Pancreas (tissue), 10 donors: ENCODE measurements at regions not wholly inside any gene's neighbourhood (a gene's known extent, or its start where the extent isn't known, plus 50 kb on each side); places are given as distances from the start of the nearest gene placed in this dataset.

Experiments used
- ATAC-seq, 4 donors: fragments of 200-7000 bp; cut with Tn5 transposase; one replicate each; pipeline versions ENCODE4 v1.8.0 to v1.9.1; 2020; ENCODE audit warnings: mild to moderate bottlenecking in 4 of 4, moderate library complexity in 4 of 4
- DNase-seq, 6 donors: peaks; one replicate each; pipeline ENCODE4 v3.0.0-alpha.2; 2020
- FAIRE-seq: peaks from 2 replicates; lab custom pipeline; 2012; peaks lifted over from hg19 to GRCh38; lab: Jason Lieb, UNC
- H3K27ac ChIP-seq, 4 donors: fragments of 200-600 bp; sonication (generic); 1 replicate in 3 of 4; 2 replicates in 1 of 4; pipeline versions ENCODE4 v1.5.0 to v1.8.0; 2020
- H3K27me3 ChIP-seq, 4 donors: fragments of 200-600 bp; one replicate each; pipeline ENCODE4 v1.8.0; 2021
- H3K36me3 ChIP-seq, 3 donors: fragments of 200-600 bp; sonication (generic) in 1 of 3; one replicate each; pipeline versions ENCODE4 v1.5.0 to v1.8.0; 2020 to 2021
- H3K4me1 ChIP-seq, 3 donors: fragments of 200-600 bp; one replicate each; pipeline ENCODE4 v1.8.0; 2021
- H3K4me3 ChIP-seq, 4 donors: fragments of 200-600 bp; sonication (generic) in 2 of 4; one replicate each; pipeline versions ENCODE4 v1.5.0 to v1.8.0; 2020 to 2021
- H3K9me3 ChIP-seq, 4 donors: fragments of 200-600 bp; one replicate each; pipeline ENCODE4 v1.8.0; 2021
- CTCF ChIP-seq, 4 donors: fragments of 200-600 bp; sonication (generic) in 3 of 4; IDR thresholded peaks; one replicate each; pipeline versions ENCODE4 v1.5.0 to v1.8.0; 2021; ENCODE audit warnings: antibody characterized with exemption in 4 of 4
- WGBS, 2 donors: extraction: QIAGEN DNeasy Blood & Tissue Kit; methylation state at CpG; one replicate each; pipeline ENCODE4 v1.1.7; 2013; 5-methylcytosine and 5-hydroxymethylcytosine counted together
- intact Hi-C, 3 donors: fragments of 100-400 bp; cut with DNase I; formaldehyde crosslinking; loops; one replicate each; pipeline versions ENCODE4 v1.11.1 to v1.14.2; 2022
- donor health status: healthy with polysubstance abuse.
- donor health status: DM: no; HTN: no; CAD: no; lungs with moderate emphysema.
- donor health status: DM: no; HTN: no; CAD: no.
- donor health status: control.
- donor health status: control.
- donor health status: Bipolar disorder and iron deficiency.
- donor health status: DM: yes; HTN: yes; CAD: no.
- donor health status: DM: no; HTN: no; CAD: no.
- donor health status: DM: no; HTN: no; CAD: no.
- donor health status: DM: yes; HTN: yes; CAD: no.

GRCh38 chr6:23278180-23278532 lies 708.8 kb downstream of the HDGFL1 start:
- no peak overlapping the region for H3K4me3 ChIP-seq
- H3K36me3 ChIP-seq: no peaks in the 10 kb centered on the region
- DNase-seq: no peak
- H3K27me3 ChIP-seq: no peaks in the 10 kb centered on the region
- no peaks in the 10 kb centered on the region for H3K9me3 ChIP-seq
- no peak for TF ChIP-seq CTCF (IDR thresholded peaks at IDR 0.05)
- intact Hi-C loops: no loop called here
- H3K4me1 ChIP-seq: no peaks in the 10 kb centered on the region
- FAIRE-seq: no peak
- no peak overlapping the region for H3K27ac ChIP-seq
- 92 to 93% methylated on average over 2 of the region's 2 CpGs for WGBS, 2 donors
- ATAC-seq: no peak

- H3K36me3 ChIP-seq: no peaks in the 10 kb centered on the region
- DNase-seq (no peak), ATAC-seq (no peak), FAIRE-seq (no peak)
- H3K27ac ChIP-seq: no peak overlapping the region
- no peaks in the 10 kb centered on the region for H3K9me3 ChIP-seq
- no peaks in the 10 kb centered on the region for H3K27me3 ChIP-seq
- intact Hi-C loops: no loop called here
- H3K4me1 ChIP-seq: no peaks in the 10 kb centered on the region
- 72 to 84% methylated on average over 2 of the region's 2 CpGs for WGBS, 2 donors
- no peak for TF ChIP-seq CTCF (IDR thresholded peaks at IDR 0.05)
- H3K4me3 ChIP-seq: no peak overlapping the region
Measured at GRCh38 chr6:23280437-23280836, 711.1 kb downstream of the HDGFL1 start.

- Histone ChIP-seq H3K27me3 (no peaks in the 10 kb centered on the region), H3K4me1 (no peaks in the 10 kb centered on the region), H3K27ac (no peak overlapping the region), H3K36me3 (no peaks in the 10 kb centered on the region), H3K4me3 (no peak overlapping the region), H3K9me3 (no peaks in the 10 kb centered on the region)
- intact Hi-C loops: no loop called here
- no peak for TF ChIP-seq CTCF (IDR thresholded peaks at IDR 0.05)
- DNase-seq (no peak), FAIRE-seq (no peak), ATAC-seq (no peak)
- 72 to 82% methylated on average over 10 of the region's 10 CpGs for WGBS, 2 donors
Measured at GRCh38 chr6:23282252-23283021, 713.1 kb downstream of the HDGFL1 start.

- H3K27me3 ChIP-seq: no peaks in the 10 kb centered on the region
- no peaks in the 10 kb centered on the region for H3K9me3 ChIP-seq
- intact Hi-C loops: no loop called here
- WGBS, 2 donors: 36 to 45% methylated on average over 3 of the region's 3 CpGs
- H3K4me3 ChIP-seq: no peak overlapping the region
- DNase-seq: no peak
- no peak for ATAC-seq
- H3K36me3 ChIP-seq: no peaks in the 10 kb centered on the region
- no peak overlapping the region for H3K27ac ChIP-seq
- H3K4me1 ChIP-seq: no peaks in the 10 kb centered on the region
- FAIRE-seq: no peak
- no peak for TF ChIP-seq CTCF (IDR thresholded peaks at IDR 0.05)
Measured at GRCh38 chr6:23293653-23294052, 724.3 kb downstream of the HDGFL1 start.

GRCh38 chr6:23301556-23301955 lies 732.2 kb downstream of the HDGFL1 start:
- no peak for DNase-seq
- no peaks in the 10 kb centered on the region for H3K36me3 ChIP-seq
- H3K27me3 ChIP-seq: peaks cover 0 to 3% (median 0%) of the 10 kb centered on the region in 4 donors
- intact Hi-C loops: no loop called here
- no peaks in the 10 kb centered on the region for H3K9me3 ChIP-seq
- no peaks in the 10 kb centered on the region for H3K4me1 ChIP-seq
- no peak overlapping the region for H3K4me3 ChIP-seq
- no peak for FAIRE-seq
- no peak for TF ChIP-seq CTCF (IDR thresholded peaks at IDR 0.05)
- ATAC-seq: no peak
- no peak overlapping the region for H3K27ac ChIP-seq
